ENCODE measurements at regions not wholly inside any gene's neighbourhood (a gene's known extent, or its start where the extent isn't known, plus 50 kb on each side); places are given as distances from the start of the nearest gene placed in this dataset.
"Not testable (repeated sequence)": the region's sequence is repeated elsewhere in the genome, so short reads cannot be mapped to it uniquely, and the experiment has no call there.

GRCh38 chr6:19551611-19552010 is 285.6 kb upstream of the ID4 start:
- DNase-seq (ENCODE audit: low read depth): no peak

- no peak for DNase-seq (ENCODE audit: low read depth)
Measured at GRCh38 chr6:19552076-19552475, 285.1 kb upstream of the ID4 start.

GRCh38 chr6:19552588-19552987 is 284.6 kb upstream of the ID4 start:
- no peak for DNase-seq (ENCODE audit: low read depth)

GRCh38 chr6:19554356-19555225 is 282.6 kb upstream of the ID4 start:
- no peak for DNase-seq (ENCODE audit: low read depth)

- DNase-seq (ENCODE audit: low read depth): no peak
Measured at GRCh38 chr6:19557191-19557590, 280.0 kb upstream of the ID4 start.

- DNase-seq (ENCODE audit: low read depth): no peak
Measured at GRCh38 chr6:19558201-19558600, 279.0 kb upstream of the ID4 start.

- no peak for DNase-seq (ENCODE audit: low read depth)
Measured at GRCh38 chr6:19558934-19559333, 278.2 kb upstream of the ID4 start.

GRCh38 chr6:19562468-19562867 is 274.7 kb upstream of the ID4 start:
- no peak for DNase-seq (ENCODE audit: low read depth)

GRCh38 chr6:19569563-19569962 is 267.6 kb upstream of the ID4 start:
- no peak for DNase-seq (ENCODE audit: low read depth)

- DNase-seq (ENCODE audit: low read depth): no peak
Measured at GRCh38 chr6:19571176-19571575, 266.0 kb upstream of the ID4 start.

GRCh38 chr6:19578481-19578880 is 258.7 kb upstream of the ID4 start:
- DNase-seq (ENCODE audit: low read depth): peak; percentile 8

GRCh38 chr6:19584207-19584606 is 253.0 kb upstream of the ID4 start:
- not testable (repeated sequence) for DNase-seq (ENCODE audit: low read depth)

- DNase-seq (ENCODE audit: low read depth): no peak
Measured at GRCh38 chr6:19587238-19587942, 249.8 kb upstream of the ID4 start.

- no peak for DNase-seq (ENCODE audit: low read depth)
Measured at GRCh38 chr6:19590501-19591131, 246.6 kb upstream of the ID4 start.

- no peak for DNase-seq (ENCODE audit: low read depth)
Measured at GRCh38 chr6:19597809-19598320, 239.3 kb upstream of the ID4 start.

- no peak for DNase-seq (ENCODE audit: low read depth)
Measured at GRCh38 chr6:19599796-19600464, 237.2 kb upstream of the ID4 start.

- no peak for DNase-seq (ENCODE audit: low read depth)
Measured at GRCh38 chr6:19602434-19603013, 234.6 kb upstream of the ID4 start.

GRCh38 chr6:19603721-19604120 is 233.4 kb upstream of the ID4 start:
- no peak for DNase-seq (ENCODE audit: low read depth)

- no peak for DNase-seq (ENCODE audit: low read depth)
Measured at GRCh38 chr6:19605624-19606023, 231.5 kb upstream of the ID4 start.

GRCh38 chr6:19608546-19608945 is 228.6 kb upstream of the ID4 start:
- no peak for DNase-seq (ENCODE audit: low read depth)

- DNase-seq (ENCODE audit: low read depth): no peak
Measured at GRCh38 chr6:19609972-19610641, 227.1 kb upstream of the ID4 start.
